Endometrium (tissue), 2 donors: ENCODE measurements at regions not wholly inside any gene's neighbourhood (a gene's known extent, or its start where the extent isn't known, plus 50 kb on each side); places are given as distances from the start of the nearest gene placed in this dataset.
"Not testable (repeated sequence)": the region's sequence is repeated elsewhere in the genome, so short reads cannot be mapped to it uniquely, and the experiment has no call there.

Experiments
- FAIRE-seq: peaks from 2 replicates; lab custom pipeline; 2012; peaks lifted over from hg19 to GRCh38; lab: Jason Lieb, UNC
- donor health status: control.
- donor health status: control.

- FAIRE-seq, result no peak
These were observed 136.3 kb downstream of the LY86 start for GRCh38 chr6:6724539-6725467.

GRCh38 chr6:6725468-6726209 lies 137.1 kb downstream of the LY86 start:
- FAIRE-seq, result no peak

- no peak for FAIRE-seq
These were observed 139.8 kb downstream of the LY86 start for GRCh38 chr6:6728169-6728941.

GRCh38 chr6:6729971-6730370 lies 141.5 kb downstream of the LY86 start:
- FAIRE-seq, result no peak

- no peak for FAIRE-seq
These were observed 142.3 kb downstream of the LY86 start for GRCh38 chr6:6730831-6731230.

GRCh38 chr6:6734479-6735465 lies 146.3 kb downstream of the LY86 start:
- FAIRE-seq, result no peak

GRCh38 chr6:6736791-6737654 lies 148.5 kb downstream of the LY86 start:
- peak; percentile 46 for FAIRE-seq

GRCh38 chr6:6737671-6738070 lies 149.2 kb downstream of the LY86 start:
- FAIRE-seq, result no peak

- no peak for FAIRE-seq
These were observed 149.6 kb downstream of the LY86 start for GRCh38 chr6:6738108-6738507.

GRCh38 chr6:6738922-6739716 lies 150.6 kb downstream of the LY86 start:
- FAIRE-seq, result no peak

- FAIRE-seq, result no peak
These were observed 152.1 kb downstream of the LY86 start for GRCh38 chr6:6740595-6740994.

GRCh38 chr6:6741264-6741663 lies 152.7 kb downstream of the LY86 start:
- no peak for FAIRE-seq

GRCh38 chr6:6742535-6742934 lies 154.0 kb downstream of the LY86 start:
- no peak for FAIRE-seq

GRCh38 chr6:6744551-6744950 lies 156.0 kb downstream of the LY86 start:
- no peak for FAIRE-seq

- FAIRE-seq, result not testable (repeated sequence)
These were observed 157.3 kb downstream of the LY86 start for GRCh38 chr6:6745637-6746332.

- no peak for FAIRE-seq
These were observed 157.9 kb downstream of the LY86 start for GRCh38 chr6:6746333-6746969.

GRCh38 chr6:6746970-6747338 lies 158.4 kb downstream of the LY86 start:
- no peak for FAIRE-seq

- no peak for FAIRE-seq
These were observed 158.9 kb downstream of the LY86 start for GRCh38 chr6:6747371-6747770.
